Chondrocyte (in vitro differentiated cells): ENCODE measurements at regions not wholly inside any gene's neighbourhood (a gene's known extent, or its start where the extent isn't known, plus 50 kb on each side); places are given as distances from the start of the nearest gene placed in this dataset.

Experiments used
- DNase-seq: peaks from one replicate; pipeline ENCODE4 v3.0.0; 2021; ENCODE audit warnings: mixed read lengths, low spot score
- H3K27ac Mint-ChIP-seq: one replicate; pipeline ENCODE4 v1.8.0; 2021; ENCODE audit warnings: mild to moderate bottlenecking, moderate library complexity, mixed read lengths; ENCODE audit not compliant: unreplicated experiment
- H3K27me3 Mint-ChIP-seq: 2 replicates; pipeline ENCODE4 v1.8.0; 2021; ENCODE audit warnings: low read depth, mixed read lengths
- H3K36me3 Mint-ChIP-seq: 2 replicates; pipeline ENCODE4 v1.8.0; 2021; ENCODE audit warnings: low read depth, mixed read lengths
- H3K4me1 Mint-ChIP-seq: 2 replicates; pipeline ENCODE4 v1.8.0; 2021; ENCODE audit warnings: low read depth, mild to moderate bottlenecking, mixed read lengths
- H3K4me3 Mint-ChIP-seq: one replicate; pipeline ENCODE4 v1.8.0; 2021; ENCODE audit warnings: mild to moderate bottlenecking, moderate library complexity, mixed read lengths; ENCODE audit not compliant: unreplicated experiment
- H3K9me3 Mint-ChIP-seq: 2 replicates; pipeline ENCODE4 v1.8.0; 2021; ENCODE audit warnings: low read depth, mixed read lengths
- CTCF ChIP-seq: fragments of 200-600 bp; sonication (generic); IDR thresholded peaks from 2 replicates; pipeline ENCODE4 v1.5.0; 2021; ENCODE audit warnings: antibody characterized with exemption, mild to moderate bottlenecking, moderate library complexity

GRCh38 chr2:7609556-7609955 is 692.3 kb downstream of the RNF144A start:
- TF ChIP-seq CTCF = no peak
- Mint-ChIP-seq H3K4me1 (no peaks in the 10 kb centered on the region), H3K9me3 (no peaks in the 10 kb centered on the region), H3K27me3 (no peaks in the 10 kb centered on the region), H3K4me3 (no peak overlapping the region), H3K36me3 (no peaks in the 10 kb centered on the region), H3K27ac (no peak overlapping the region)
- DNase-seq = no peak

- H3K36me3 Mint-ChIP-seq = no peaks in the 10 kb centered on the region
- no peaks in the 10 kb centered on the region for H3K27me3 Mint-ChIP-seq
- H3K4me1 Mint-ChIP-seq = no peaks in the 10 kb centered on the region
- no peak overlapping the region for H3K4me3 Mint-ChIP-seq
- no peak for TF ChIP-seq CTCF
- H3K27ac Mint-ChIP-seq = no peak overlapping the region
- no peak for DNase-seq
- no peaks in the 10 kb centered on the region for H3K9me3 Mint-ChIP-seq
Measured at GRCh38 chr2:7609974-7610373, 692.8 kb downstream of the RNF144A start.

- no peak for DNase-seq
- H3K4me1 Mint-ChIP-seq = no peaks in the 10 kb centered on the region
- TF ChIP-seq CTCF = no peak
- no peak overlapping the region for H3K27ac Mint-ChIP-seq
- no peaks in the 10 kb centered on the region for H3K27me3 Mint-ChIP-seq
- H3K9me3 Mint-ChIP-seq = no peaks in the 10 kb centered on the region
- H3K4me3 Mint-ChIP-seq = no peak overlapping the region
- H3K36me3 Mint-ChIP-seq = no peaks in the 10 kb centered on the region
Measured at GRCh38 chr2:7611750-7612149, 694.5 kb downstream of the RNF144A start.

- Mint-ChIP-seq H3K27ac (no peak overlapping the region), H3K9me3 (no peaks in the 10 kb centered on the region), H3K4me1 (no peaks in the 10 kb centered on the region), H3K27me3 (no peaks in the 10 kb centered on the region), H3K36me3 (no peaks in the 10 kb centered on the region), H3K4me3 (no peak overlapping the region)
- DNase-seq = no peak
- no peak for TF ChIP-seq CTCF
Measured at GRCh38 chr2:7612969-7613368, 695.8 kb downstream of the RNF144A start.

- H3K27ac Mint-ChIP-seq = no peak overlapping the region
- no peaks in the 10 kb centered on the region for H3K4me1 Mint-ChIP-seq
Measured at GRCh38 chr2:7613831-7614230, 696.6 kb downstream of the RNF144A start.

More at GRCh38 chr2:7613831-7614230, 696.6 kb downstream of the RNF144A start:
- TF ChIP-seq CTCF = no peak
- no peaks in the 10 kb centered on the region for H3K27me3 Mint-ChIP-seq
- DNase-seq = no peak
- H3K4me3 Mint-ChIP-seq = no peak overlapping the region
- no peaks in the 10 kb centered on the region for H3K9me3 Mint-ChIP-seq
- H3K36me3 Mint-ChIP-seq = no peaks in the 10 kb centered on the region
